Upper lobe of left lung (tissue), 4 donors: ENCODE measurements at regions not wholly inside any gene's neighbourhood (a gene's known extent, or its start where the extent isn't known, plus 50 kb on each side); places are given as distances from the start of the nearest gene placed in this dataset.

Experiments
- CTCF ChIP-seq, 6 experiments: fragments of 450-650 bp in 4 of 6; fragments of 200-600 bp in 2 of 6; sonication (generic) in 2 of 6; IDR thresholded peaks; one replicate each; pipeline ENCODE4 v1.5.1; 2016 to 2019; ENCODE audit warnings: antibody characterized with exemption in 6 of 6
- POLR2A ChIP-seq, 4 donors: fragments of 450-650 bp; IDR thresholded peaks; one replicate each; pipeline ENCODE4 v1.5.1; 2016 to 2017; ENCODE audit warnings: antibody characterized with exemption in 4 of 4, mild to moderate bottlenecking in 2 of 4
- POLR2AphosphoS5 ChIP-seq, 2 donors: sonication (generic); formaldehyde crosslinking; IDR thresholded peaks; one replicate each; pipeline ENCODE4 v1.5.1; 2017; ENCODE audit warnings: antibody characterized with exemption in 2 of 2

- TF ChIP-seq POLR2A (IDR thresholded peaks at IDR 0.05) (no peak), CTCF (IDR thresholded peaks at IDR 0.05) (no peak), POLR2AphosphoS5 (IDR thresholded peaks at IDR 0.05) (no peak)
Observed at GRCh38 chr10:128927497-128928161, 539.4 kb upstream of the MGMT start.
